Right cardiac atrium (tissue), 5 donors: ENCODE measurements at regions not wholly inside any gene's neighbourhood (a gene's known extent, or its start where the extent isn't known, plus 50 kb on each side); places are given as distances from the start of the nearest gene placed in this dataset.
"Not testable (repeated sequence)": the region's sequence is repeated elsewhere in the genome, so short reads cannot be mapped to it uniquely, and the experiment has no call there.

Experiments used
- ATAC-seq, 2 donors: fragments of 200-7000 bp; cut with Tn5 transposase; one replicate each; pipeline versions ENCODE4 v1.8.0 to v1.9.1; 2020; ENCODE audit warnings: moderate library complexity in 2 of 2, mild to moderate bottlenecking in 1 of 2
- DNase-seq, 3 donors: peaks; one replicate each; pipeline ENCODE4 v3.0.0-alpha.2; 2020
- H3K27ac ChIP-seq: one replicate; pipeline ENCODE4 v1.5.1; 2013; ENCODE audit warnings: mild to moderate bottlenecking, low read length, control low read depth, moderate library complexity
- H3K27me3 ChIP-seq: one replicate; pipeline ENCODE4 v1.6.1; 2013; ENCODE audit not compliant: control insufficient read depth, insufficient read depth
- H3K4me1 ChIP-seq: one replicate; pipeline ENCODE4 v1.6.1; 2013; ENCODE audit warnings: low read length; ENCODE audit not compliant: control insufficient read depth, insufficient read depth
- H3K4me3 ChIP-seq: one replicate; pipeline ENCODE4 v1.5.1; 2013; ENCODE audit warnings: low read length, control low read depth
- H3K9me3 ChIP-seq: one replicate; pipeline ENCODE4 v1.6.1; 2013; ENCODE audit warnings: low read length; ENCODE audit not compliant: control insufficient read depth
- WGBS: extraction: QIAGEN DNeasy Blood & Tissue Kit; methylation state at CpG from one replicate; pipeline ENCODE4 v1.1.7; 2013; 5-methylcytosine and 5-hydroxymethylcytosine counted together
- intact Hi-C, 4 donors: fragments of 100-400 bp; cut with DNase I; formaldehyde crosslinking; loops; one replicate each; pipeline versions ENCODE4 v1.11.0 to v1.14.0; 2022 to 2023
- donor health status: healthy with polysubstance abuse.
- donor health status: DM: no; HTN: yes; CAD: no.
- donor health status: DM: no; HTN: no; CAD: no.
- donor health status: DM: no; HTN: yes; CAD: no; lungs with severe emphysema.
- donor health status: DM: yes; HTN: yes; CAD: no.

DNA sequence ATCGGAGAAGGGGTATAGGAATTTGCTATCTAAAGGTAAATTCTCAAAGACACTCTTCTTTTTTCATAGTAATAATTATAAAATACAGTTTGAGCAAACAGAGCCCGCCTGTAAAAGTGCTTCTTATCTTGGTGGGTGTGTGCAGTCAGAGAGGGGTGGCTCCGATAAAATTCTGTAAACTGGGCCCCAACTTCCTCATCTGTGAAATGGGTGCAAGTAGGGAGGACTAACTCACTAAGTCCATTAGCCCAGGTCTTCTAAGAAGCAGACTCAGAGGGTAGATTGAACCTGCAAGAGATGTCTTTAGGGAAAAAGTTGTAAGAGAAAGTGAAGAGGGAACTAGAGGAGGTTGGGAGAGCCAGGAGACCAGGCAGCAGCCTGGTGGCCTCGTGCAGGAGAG, 245.8 kb upstream of the RREB1 start:
- WGBS: 89% methylated on average over 4 of the region's 4 CpGs
- ATAC-seq: no peak
- H3K27me3 ChIP-seq: no peaks in the 10 kb centered on the region

GRCh38 chr6:6863970-6864639, 243.7 kb upstream of the RREB1 start:
- DNase-seq: no peak
- H3K9me3 ChIP-seq: no peaks in the 10 kb centered on the region
- WGBS: 89% methylated on average over 6 of the region's 6 CpGs
- H3K4me1 ChIP-seq: no peaks in the 10 kb centered on the region
- no peak for ATAC-seq
- intact Hi-C loops: no loop called here
- H3K27me3 ChIP-seq: no peaks in the 10 kb centered on the region
- no peak overlapping the region for H3K4me3 ChIP-seq
- H3K27ac ChIP-seq: no peak overlapping the region

More for the DNA sequence above, 245.8 kb upstream of the RREB1 start:
- intact Hi-C loops: no loop called here
- peaks cover 5% of the 10 kb centered on the region for H3K4me1 ChIP-seq
- DNase-seq: no peak
- H3K9me3 ChIP-seq: no peaks in the 10 kb centered on the region
- H3K27ac ChIP-seq: no peak overlapping the region
- no peak overlapping the region for H3K4me3 ChIP-seq

DNA sequence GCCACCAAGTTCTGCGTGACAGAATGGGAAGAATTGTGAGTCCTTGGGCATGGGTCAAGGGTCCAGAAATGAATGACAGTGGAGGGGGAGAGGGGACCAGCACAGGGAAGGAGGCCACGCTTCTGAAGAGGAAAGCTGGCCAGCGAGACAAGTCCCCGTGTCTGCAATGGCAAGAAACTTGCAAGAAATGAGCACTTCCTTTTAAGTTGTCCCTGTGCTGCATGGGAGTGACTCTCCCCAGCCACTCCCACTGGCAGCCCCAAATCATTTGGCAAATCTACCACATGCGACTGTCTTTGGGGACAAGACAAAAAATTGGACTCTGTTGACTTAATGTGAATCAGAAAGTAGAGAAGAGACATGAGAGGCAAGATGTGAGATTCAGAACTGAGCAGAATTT, 242.2 kb upstream of the RREB1 start:
- no peaks in the 10 kb centered on the region for H3K9me3 ChIP-seq
- WGBS: 72% methylated on average over 5 of the region's 5 CpGs
- DNase-seq (no peak), ATAC-seq (peak in 1 of 2 donors; percentile 19)
- H3K27me3 ChIP-seq: no peaks in the 10 kb centered on the region
- H3K4me1 ChIP-seq: no peaks in the 10 kb centered on the region
- intact Hi-C loops: no loop called here
- no peak overlapping the region for H3K27ac ChIP-seq
- H3K4me3 ChIP-seq: no peak overlapping the region

GRCh38 chr6:6866656-6867403, 240.9 kb upstream of the RREB1 start:
- Histone ChIP-seq H3K9me3 (no peaks in the 10 kb centered on the region), H3K27ac (no peak overlapping the region), H3K27me3 (no peaks in the 10 kb centered on the region), H3K4me3 (no peak overlapping the region), H3K4me1 (no peaks in the 10 kb centered on the region)
- ATAC-seq (no peak), DNase-seq (no peak)
- 80% methylated on average over 7 of the region's 7 CpGs for WGBS
- intact Hi-C loops: no loop called here

DNA sequence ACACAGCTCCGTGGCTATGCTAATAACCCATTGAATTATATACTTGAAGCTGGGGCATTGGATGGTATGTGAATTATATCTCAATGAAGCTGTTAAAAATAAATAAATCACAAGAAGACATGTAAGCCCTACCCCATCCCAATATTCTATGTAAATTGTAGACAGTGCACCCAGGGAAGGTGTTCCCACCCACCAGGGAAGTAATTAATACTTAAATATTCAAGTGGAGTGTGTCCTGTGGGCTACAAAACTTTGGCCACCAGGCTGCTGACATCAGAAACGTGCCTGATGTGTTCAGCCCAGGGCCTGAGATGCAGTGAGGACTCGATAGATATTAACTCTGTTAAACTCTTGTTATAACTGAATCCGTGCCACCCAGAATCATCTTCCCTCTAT, 240.4 kb upstream of the RREB1 start:
- no peak for ATAC-seq
- DNase-seq: no peak
- 83% methylated on average over 4 of the region's 4 CpGs for WGBS
- Histone ChIP-seq H3K4me3 (no peak overlapping the region), H3K9me3 (no peaks in the 10 kb centered on the region), H3K27ac (no peak overlapping the region), H3K4me1 (no peaks in the 10 kb centered on the region), H3K27me3 (no peaks in the 10 kb centered on the region)
- intact Hi-C loops: no loop called here

DNA sequence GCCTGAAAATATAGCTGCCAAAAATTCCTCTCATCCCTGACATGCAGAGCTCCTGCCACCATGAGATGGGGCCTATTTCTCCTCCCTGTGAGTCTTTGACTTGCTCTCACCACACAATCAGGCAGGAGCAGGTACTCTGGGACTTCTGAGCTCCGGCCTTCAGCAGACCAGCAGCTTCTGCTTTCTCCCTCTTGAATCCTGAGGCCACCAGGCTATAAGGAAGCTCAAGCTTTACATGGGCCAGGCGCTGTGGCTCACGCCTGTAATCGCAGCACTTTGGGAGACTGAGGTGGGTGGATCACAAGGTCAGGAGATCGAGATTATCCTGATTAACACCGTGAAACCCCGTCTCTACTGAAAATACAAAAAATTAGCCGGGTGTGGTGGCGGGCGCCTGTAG, 238.7 kb upstream of the RREB1 start:
- ATAC-seq: no peak
- no peak overlapping the region for H3K4me3 ChIP-seq

DNA sequence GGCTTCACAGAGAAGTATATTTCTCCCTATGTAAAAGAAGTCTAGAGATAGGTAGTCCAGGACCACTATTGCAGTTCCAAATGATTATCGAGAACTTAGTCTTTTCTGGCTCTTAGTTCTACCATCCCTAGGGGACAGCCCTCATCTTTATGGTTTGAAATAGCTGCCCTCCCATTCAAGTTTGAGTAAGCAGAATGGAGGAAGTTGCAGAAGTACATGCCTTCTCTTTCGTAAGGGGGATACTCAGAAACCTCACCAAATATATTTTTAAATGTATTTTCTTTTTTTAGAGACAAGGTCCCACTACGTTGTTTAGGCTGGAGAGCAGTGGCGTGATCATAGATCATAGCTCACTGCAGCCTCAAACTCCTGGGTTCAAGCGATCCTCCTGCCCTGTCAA, 236.8 kb upstream of the RREB1 start:
- intact Hi-C loops: no loop called here
- Histone ChIP-seq H3K4me3 (no peak overlapping the region), H3K9me3 (no peaks in the 10 kb centered on the region), H3K27ac (no peak overlapping the region), H3K4me1 (no peaks in the 10 kb centered on the region), H3K27me3 (no peaks in the 10 kb centered on the region)
- ATAC-seq (no peak), DNase-seq (no peak)
- 76% methylated on average over 5 of the region's 5 CpGs for WGBS

More for the DNA sequence above, 238.7 kb upstream of the RREB1 start:
- intact Hi-C loops: no loop called here
- 93% methylated on average over 10 of the region's 10 CpGs for WGBS
- H3K27me3 ChIP-seq: no peaks in the 10 kb centered on the region
- no peaks in the 10 kb centered on the region for H3K4me1 ChIP-seq
- H3K27ac ChIP-seq: no peak overlapping the region
- DNase-seq: no peak
- no peaks in the 10 kb centered on the region for H3K9me3 ChIP-seq

DNA sequence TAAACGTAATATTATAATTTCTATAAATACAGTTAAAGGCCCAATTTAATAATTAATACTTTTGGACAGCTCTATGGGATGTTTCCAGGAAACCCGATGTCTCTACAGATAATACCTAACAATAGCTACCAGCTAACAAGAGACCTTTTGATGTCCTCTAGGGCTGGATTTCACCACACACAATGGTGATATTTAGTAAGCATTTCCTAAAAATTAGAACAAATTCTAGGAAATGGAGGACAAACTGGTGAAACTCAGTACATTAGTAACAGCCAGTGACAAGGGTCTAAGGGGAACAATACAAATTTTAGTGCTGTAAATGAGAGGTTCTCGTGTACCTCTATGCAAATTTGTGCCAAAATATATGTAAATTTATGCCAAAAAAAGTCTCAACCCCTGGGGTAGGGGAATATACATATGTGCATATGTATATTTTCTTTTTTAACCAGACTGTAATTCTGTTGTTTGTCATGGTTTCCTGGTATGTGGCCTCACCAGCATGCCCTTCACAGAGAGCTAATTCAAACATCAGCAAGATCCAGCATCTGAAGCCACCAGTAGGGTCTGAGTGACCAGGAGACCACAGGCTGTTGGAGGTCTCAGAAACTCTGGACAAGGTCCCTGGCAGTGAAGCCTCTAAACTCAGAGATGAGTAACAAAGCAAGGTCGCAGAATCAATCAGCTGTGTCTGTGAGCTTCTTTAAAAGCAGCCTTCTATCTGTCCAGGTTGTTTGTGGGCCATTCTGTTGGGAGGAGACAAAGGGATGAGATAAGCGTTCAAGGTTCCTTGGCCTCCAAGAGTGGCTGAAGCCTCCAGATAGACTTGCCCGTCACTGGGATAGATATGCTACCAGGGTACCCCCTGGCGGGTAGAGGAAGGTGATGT, 235.1 kb upstream of the RREB1 start:
- DNase-seq (no peak), ATAC-seq (no peak)
- Histone ChIP-seq H3K27me3 (no peaks in the 10 kb centered on the region), H3K27ac (no peak overlapping the region), H3K4me1 (no peaks in the 10 kb centered on the region), H3K9me3 (no peaks in the 10 kb centered on the region), H3K4me3 (no peak overlapping the region)
- 81% methylated on average over 7 of the region's 7 CpGs for WGBS
- intact Hi-C loops: no loop called here

DNA sequence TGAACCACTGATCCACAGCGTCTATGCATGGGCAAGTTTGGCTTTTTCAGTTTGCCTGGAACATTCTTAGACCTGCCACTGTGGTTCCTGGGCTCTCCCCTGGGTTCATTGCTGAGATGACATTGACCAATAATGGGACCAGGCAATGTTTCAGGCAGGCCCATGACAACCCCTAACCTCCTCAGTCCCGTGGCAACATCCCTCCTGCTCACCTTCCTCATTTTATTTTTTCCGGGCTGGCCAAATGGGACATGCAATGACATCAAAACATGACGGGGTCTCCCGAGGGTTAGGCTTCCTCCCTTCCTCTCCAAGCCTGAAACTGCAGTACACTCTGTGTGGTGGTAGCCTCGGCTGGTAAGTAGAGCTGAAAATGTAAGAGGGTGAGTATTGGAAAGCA, 234.0 kb upstream of the RREB1 start:
- H3K9me3 ChIP-seq: no peaks in the 10 kb centered on the region
- H3K4me1 ChIP-seq: no peaks in the 10 kb centered on the region
- H3K27ac ChIP-seq: no peak overlapping the region
- WGBS: 72% methylated on average over 6 of the region's 6 CpGs
- intact Hi-C loops: no loop called here
- H3K27me3 ChIP-seq: no peaks in the 10 kb centered on the region
- ATAC-seq (no peak), DNase-seq (no peak)
- no peak overlapping the region for H3K4me3 ChIP-seq

DNA sequence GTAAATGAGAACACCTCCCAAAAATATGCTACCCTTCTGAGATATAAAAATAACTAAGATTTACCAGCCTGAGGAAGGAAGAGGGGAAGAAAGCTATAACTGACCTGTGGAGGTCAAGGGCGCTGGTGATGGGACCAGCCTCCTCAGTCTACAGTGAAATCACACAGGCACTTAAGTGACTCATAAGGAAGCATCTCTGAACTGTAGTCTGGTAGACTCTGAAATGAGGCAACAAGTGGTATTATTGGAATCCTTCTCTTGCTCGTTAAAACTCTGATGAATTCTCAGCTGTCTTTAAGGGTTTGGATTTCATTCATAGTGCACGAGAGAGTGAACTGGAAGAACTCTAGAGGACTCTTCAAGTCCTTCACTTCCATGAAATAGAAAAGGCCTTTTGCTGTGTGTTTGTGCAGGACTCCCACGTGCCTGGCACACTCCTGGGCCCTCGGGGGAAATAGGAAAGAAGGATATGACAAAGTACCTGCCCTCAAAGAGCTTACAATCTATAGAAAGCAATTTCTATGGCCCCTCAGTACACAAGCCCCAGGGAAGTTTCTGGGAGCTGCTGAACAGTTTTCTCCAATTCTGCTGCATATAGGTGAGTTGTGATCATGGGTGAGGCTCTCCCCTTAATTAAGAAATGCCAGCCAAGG, 231.8 kb upstream of the RREB1 start:
- no peak overlapping the region for H3K27ac ChIP-seq
- DNase-seq (no peak), ATAC-seq (no peak)
- intact Hi-C loops: no loop called here
- no peaks in the 10 kb centered on the region for H3K27me3 ChIP-seq
- no peaks in the 10 kb centered on the region for H3K9me3 ChIP-seq
- WGBS: 71% methylated on average over 5 of the region's 5 CpGs
- H3K4me3 ChIP-seq: no peak overlapping the region
- no peaks in the 10 kb centered on the region for H3K4me1 ChIP-seq

- H3K27me3 ChIP-seq, intact Hi-C loops, H3K27ac ChIP-seq, H3K4me1 ChIP-seq, ATAC-seq, H3K4me3 ChIP-seq, DNase-seq, H3K9me3 ChIP-seq: not testable (repeated sequence)
- WGBS: 94% methylated on average over 5 of the region's 5 CpGs
Observed at GRCh38 chr6:6877792-6878191, 230.0 kb upstream of the RREB1 start.
